Upper lobe of left lung (tissue), 4 donors: ENCODE measurements at regions not wholly inside any gene's neighbourhood (a gene's known extent, or its start where the extent isn't known, plus 50 kb on each side); places are given as distances from the start of the nearest gene placed in this dataset.

ENCODE experiments used
- CTCF ChIP-seq, 6 experiments: fragments of 450-650 bp in 4 of 6; fragments of 200-600 bp in 2 of 6; sonication (generic) in 2 of 6; IDR thresholded peaks; one replicate each; pipeline ENCODE4 v1.5.1; 2016 to 2019; ENCODE audit warnings: antibody characterized with exemption in 6 of 6
- POLR2A ChIP-seq, 4 donors: fragments of 450-650 bp; IDR thresholded peaks; one replicate each; pipeline ENCODE4 v1.5.1; 2016 to 2017; ENCODE audit warnings: antibody characterized with exemption in 4 of 4, mild to moderate bottlenecking in 2 of 4

GRCh38 chr9:120066315-120066714 is 513.7 kb downstream of the CDK5RAP2 start:
- no peak for TF ChIP-seq CTCF (IDR thresholded peaks at IDR 0.05)
- no peak for TF ChIP-seq POLR2A (IDR thresholded peaks at IDR 0.05)
